ENCODE measurements at regions not wholly inside any gene's neighbourhood (a gene's known extent, or its start where the extent isn't known, plus 50 kb on each side); places are given as distances from the start of the nearest gene placed in this dataset.

GRCh38 chr6:156554160-156554559 is 223.0 kb upstream of the ARID1B start:
- Mint-ChIP-seq H3K4me1 (peaks cover 8% of the 10 kb centered on the region), H3K4me3 (no peak overlapping the region), H3K9me3 (peaks cover 9% of the 10 kb centered on the region)

GRCh38 chr6:156552849-156553248 is 224.3 kb upstream of the ARID1B start:
- Mint-ChIP-seq H3K27me3 (ENCODE audit: low read depth) (no peaks in the 10 kb centered on the region), H3K27ac (ENCODE audit: unreplicated experiment) (no peak overlapping the region), H3K9me3 (peaks cover 3% of the 10 kb centered on the region), H3K4me1 (peaks cover 8% of the 10 kb centered on the region), H3K4me3 (no peak overlapping the region), H3K36me3 (ENCODE audit: low read depth) (no peaks in the 10 kb centered on the region)
- TF ChIP-seq CTCF (conservative IDR thresholded peaks at IDR 0.05): no peak
- DNase-seq (ENCODE audit: low read depth, low spot score): no peak

More at GRCh38 chr6:156554160-156554559, 223.0 kb upstream of the ARID1B start:
- no peaks in the 10 kb centered on the region for H3K27me3 Mint-ChIP-seq (ENCODE audit: low read depth)
- no peaks in the 10 kb centered on the region for H3K36me3 Mint-ChIP-seq (ENCODE audit: low read depth)
- no peak overlapping the region for H3K27ac Mint-ChIP-seq (ENCODE audit: unreplicated experiment)
- TF ChIP-seq CTCF (conservative IDR thresholded peaks at IDR 0.05): no peak
- no peak for DNase-seq (ENCODE audit: low read depth, low spot score)

- H3K36me3 Mint-ChIP-seq (ENCODE audit: low read depth): no peaks in the 10 kb centered on the region
- peaks cover 3% of the 10 kb centered on the region for H3K9me3 Mint-ChIP-seq
- no peak for TF ChIP-seq CTCF (conservative IDR thresholded peaks at IDR 0.05)
- H3K27me3 Mint-ChIP-seq (ENCODE audit: low read depth): no peaks in the 10 kb centered on the region
- H3K27ac Mint-ChIP-seq (ENCODE audit: unreplicated experiment): peak overlapping the region; percentile 75
- H3K4me3 Mint-ChIP-seq: no peak overlapping the region
- no peaks in the 10 kb centered on the region for H3K4me1 Mint-ChIP-seq
- no peak for DNase-seq (ENCODE audit: low read depth, low spot score)
These were observed 226.2 kb upstream of the ARID1B start for GRCh38 chr6:156550949-156551348.

- H3K36me3 Mint-ChIP-seq (ENCODE audit: low read depth): no peaks in the 10 kb centered on the region
- no peaks in the 10 kb centered on the region for H3K27me3 Mint-ChIP-seq (ENCODE audit: low read depth)
- no peak overlapping the region for H3K27ac Mint-ChIP-seq (ENCODE audit: unreplicated experiment)
- no peaks in the 10 kb centered on the region for H3K9me3 Mint-ChIP-seq
- no peak for TF ChIP-seq CTCF (conservative IDR thresholded peaks at IDR 0.05)
- no peaks in the 10 kb centered on the region for H3K4me1 Mint-ChIP-seq
- no peak for DNase-seq (ENCODE audit: low read depth, low spot score)
- no peak overlapping the region for H3K4me3 Mint-ChIP-seq
These were observed 231.2 kb upstream of the ARID1B start for GRCh38 chr6:156545931-156546330.

- H3K4me3 Mint-ChIP-seq: no peak overlapping the region
- TF ChIP-seq CTCF (conservative IDR thresholded peaks at IDR 0.05): no peak
- no peaks in the 10 kb centered on the region for H3K27me3 Mint-ChIP-seq (ENCODE audit: low read depth)
- no peaks in the 10 kb centered on the region for H3K36me3 Mint-ChIP-seq (ENCODE audit: low read depth)
- no peaks in the 10 kb centered on the region for H3K4me1 Mint-ChIP-seq
- no peak overlapping the region for H3K27ac Mint-ChIP-seq (ENCODE audit: unreplicated experiment)
- no peaks in the 10 kb centered on the region for H3K9me3 Mint-ChIP-seq
- DNase-seq (ENCODE audit: low read depth, low spot score): no peak
These were observed 232.2 kb upstream of the ARID1B start for GRCh38 chr6:156545021-156545420.

- Mint-ChIP-seq H3K4me1 (no peaks in the 10 kb centered on the region), H3K27ac (ENCODE audit: unreplicated experiment) (no peak overlapping the region), H3K36me3 (ENCODE audit: low read depth) (no peaks in the 10 kb centered on the region), H3K9me3 (no peaks in the 10 kb centered on the region), H3K4me3 (no peak overlapping the region), H3K27me3 (ENCODE audit: low read depth) (no peaks in the 10 kb centered on the region)
- no peak for TF ChIP-seq CTCF (conservative IDR thresholded peaks at IDR 0.05)
- DNase-seq (ENCODE audit: low read depth, low spot score): no peak
These were observed 233.1 kb upstream of the ARID1B start for GRCh38 chr6:156544046-156544445.
